Gastroesophageal sphincter (tissue), 3 donors: ENCODE measurements at regions not wholly inside any gene's neighbourhood (a gene's known extent, or its start where the extent isn't known, plus 50 kb on each side); places are given as distances from the start of the nearest gene placed in this dataset.

Source experiments
- CTCF ChIP-seq, 4 experiments: fragments of 200-600 bp in 2 of 4; fragments of 450-650 bp in 2 of 4; sonication (generic) in 1 of 4; IDR thresholded peaks; one replicate each; pipeline ENCODE4 v1.5.1; 2017 to 2019; ENCODE audit warnings: antibody characterized with exemption in 4 of 4, mild to moderate bottlenecking in 2 of 4, moderate library complexity in 2 of 4
- EP300 ChIP-seq: sonication (generic); formaldehyde crosslinking; IDR thresholded peaks from one replicate; pipeline ENCODE4 v1.6.1; 2017; ENCODE audit warnings: antibody characterized with exemption, mild to moderate bottlenecking
- POLR2A ChIP-seq, 2 donors: fragments of 450-650 bp; IDR thresholded peaks; one replicate each; pipeline ENCODE4 v1.6.1; 2017; ENCODE audit warnings: antibody characterized with exemption in 2 of 2, mild to moderate bottlenecking in 2 of 2, moderate library complexity in 1 of 2
- POLR2AphosphoS5 ChIP-seq: sonication (generic); formaldehyde crosslinking; IDR thresholded peaks from one replicate; pipeline ENCODE4 v1.6.1; 2017; ENCODE audit warnings: antibody characterized with exemption

DNA sequence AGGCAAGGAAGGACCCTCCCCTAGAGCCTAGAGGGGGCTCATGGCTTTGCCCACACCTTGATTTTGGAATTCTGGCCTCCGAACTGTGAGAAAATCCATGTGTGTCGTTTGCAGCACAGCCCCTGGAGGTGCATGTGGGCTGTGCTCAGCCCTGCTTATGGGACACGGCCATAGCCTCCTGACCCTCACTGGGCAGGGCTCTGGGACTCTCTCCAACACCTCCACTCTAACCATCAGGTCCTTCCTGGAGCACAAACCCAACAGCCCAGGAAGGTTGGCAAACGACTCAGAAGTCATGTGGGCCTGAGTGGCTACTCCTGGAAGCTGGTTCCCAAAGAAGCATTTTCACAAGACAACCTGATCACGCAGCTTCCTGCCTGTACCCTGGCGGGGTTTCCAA, 144.1 kb downstream of the CTTN start:
- TF ChIP-seq POLR2A (IDR thresholded peaks at IDR 0.05) (no peak), CTCF (IDR thresholded peaks at IDR 0.05) (no peak), EP300 (no peak), POLR2AphosphoS5 (no peak)
